Stimulated activated CD4-positive, alpha-beta T cell treated with anti-CD3 and anti-CD28 coated beads, Interleukin-2, amount 100 ng/mL, for 48 hours (primary cell): ENCODE measurements at regions not wholly inside any gene's neighbourhood (a gene's known extent, or its start where the extent isn't known, plus 50 kb on each side); places are given as distances from the start of the nearest gene placed in this dataset.
"Not testable (repeated sequence)": the region's sequence is repeated elsewhere in the genome, so short reads cannot be mapped to it uniquely, and the experiment has no call there.

Experiments used
- DNase-seq, 2 donors: peaks; one replicate each; pipeline ENCODE4 v3.0.0-alpha.2; 2020

DNA sequence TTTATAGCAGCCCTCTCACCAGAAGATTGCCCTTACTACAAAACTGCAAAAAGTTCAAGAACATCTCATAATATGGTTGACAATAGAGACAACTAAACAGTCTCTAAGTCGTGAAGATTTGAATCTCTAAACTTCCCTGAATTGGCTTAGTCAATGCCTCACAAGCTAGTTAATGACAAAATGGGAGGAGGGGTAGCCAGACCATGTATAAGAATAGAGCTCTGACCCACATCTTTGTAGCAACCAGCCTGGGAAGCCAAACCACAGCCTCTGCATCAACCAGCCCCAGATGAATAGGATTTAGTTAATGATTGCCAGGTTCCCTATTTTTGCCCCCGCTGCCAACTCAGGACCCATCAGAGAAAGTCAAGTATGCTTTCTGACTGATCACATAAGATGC is 1265.9 kb upstream of the PCDH10 start:
- not testable (repeated sequence) for DNase-seq

DNA sequence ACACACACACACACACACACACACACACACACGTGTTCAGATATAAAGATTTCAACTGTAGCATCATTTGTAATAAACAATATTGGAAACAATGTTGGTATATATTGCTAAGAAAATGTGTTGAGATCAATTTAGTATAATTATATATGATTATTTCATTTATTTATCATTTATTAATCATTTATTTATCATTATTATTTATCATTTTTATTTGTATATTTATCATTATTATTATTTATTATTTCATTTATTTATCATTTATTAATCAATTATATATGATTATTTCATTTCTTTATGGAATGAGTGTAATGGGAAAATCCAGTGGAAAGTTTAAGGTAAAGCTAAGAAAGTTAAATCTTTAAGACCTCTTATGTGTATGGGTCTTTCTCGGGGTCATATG is 1223.4 kb upstream of the PCDH10 start:
- not testable (repeated sequence) for DNase-seq

DNA sequence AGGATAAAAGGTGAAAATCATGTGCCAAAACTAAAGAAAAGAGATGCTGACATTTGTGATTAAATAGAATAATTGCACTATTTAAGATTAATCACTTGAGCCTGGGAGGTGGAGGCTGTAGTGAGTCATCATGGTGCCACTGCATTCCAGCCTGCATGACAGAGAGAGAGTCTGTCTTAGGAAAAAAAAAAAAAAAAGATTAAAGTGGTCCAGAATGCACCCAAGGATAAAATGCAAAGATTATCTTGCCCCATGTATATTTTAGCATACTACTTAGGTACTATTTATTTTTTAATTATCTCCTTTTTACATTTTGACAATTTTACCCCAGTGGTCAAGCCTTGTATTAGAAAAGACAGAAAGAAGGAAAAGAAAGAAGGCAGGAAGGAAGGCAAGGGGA is 1181.4 kb upstream of the PCDH10 start:
- DNase-seq = not testable (repeated sequence)

DNA sequence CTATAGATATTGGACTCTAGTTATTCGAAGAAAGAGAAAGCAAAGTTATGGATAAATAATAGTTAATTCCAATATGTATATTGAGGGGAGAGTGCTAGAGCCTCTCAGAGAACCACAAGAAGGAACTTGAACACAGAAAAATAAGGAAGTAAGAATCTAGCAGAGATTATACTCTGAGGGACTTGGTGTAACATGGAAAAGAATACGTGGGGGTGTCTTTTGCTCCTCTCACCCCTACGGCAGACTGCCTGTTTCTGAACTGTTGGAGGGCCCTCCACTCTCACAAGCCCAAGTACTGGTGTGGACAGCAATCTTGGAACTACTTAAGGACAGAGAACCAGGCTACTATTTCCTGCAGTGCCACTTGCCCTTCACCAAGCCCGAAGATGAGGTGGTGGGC is 1174.4 kb upstream of the PCDH10 start:
- DNase-seq = no peak

DNA sequence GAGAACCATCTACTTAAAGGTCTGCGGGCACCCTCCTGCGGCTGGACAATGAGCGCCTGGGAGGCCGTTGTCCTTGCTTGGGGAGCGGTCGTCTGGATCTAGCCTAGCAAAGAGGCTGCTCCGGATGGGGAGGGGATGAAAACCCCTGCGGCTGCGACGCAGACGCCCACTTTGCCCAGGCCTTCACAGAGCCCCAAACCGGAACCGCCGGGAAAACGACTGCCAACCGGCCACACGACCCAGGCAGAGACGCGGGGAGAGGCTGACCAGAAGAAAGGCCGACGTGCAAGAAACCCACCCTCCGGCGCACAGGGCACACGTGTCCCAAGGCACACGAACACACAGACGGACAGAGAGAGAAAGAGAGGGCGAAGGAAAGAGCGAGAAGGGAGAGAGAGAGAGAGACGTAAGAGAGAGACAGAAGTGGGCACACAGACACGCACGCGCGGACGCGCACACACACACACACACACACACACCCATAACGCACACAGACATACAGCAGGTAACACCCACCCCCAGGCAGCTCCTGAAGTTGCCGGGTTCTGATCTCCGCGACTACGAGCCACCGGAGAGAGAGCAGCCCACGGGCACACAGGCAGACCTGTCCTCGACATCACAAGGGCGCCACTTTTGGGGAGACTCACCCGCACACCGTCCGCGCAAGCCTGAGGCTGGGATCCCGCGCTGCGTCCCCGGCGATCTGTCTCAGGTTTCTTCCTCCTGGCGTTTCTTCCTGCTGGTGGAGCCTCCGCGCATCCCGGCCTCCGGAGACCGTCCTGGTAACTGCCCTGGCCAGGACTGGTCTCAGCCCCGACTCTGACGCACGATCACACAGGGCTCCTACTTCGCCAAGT is 1173.6 kb upstream of the PCDH10 start:
- DNase-seq = not testable (repeated sequence)

DNA sequence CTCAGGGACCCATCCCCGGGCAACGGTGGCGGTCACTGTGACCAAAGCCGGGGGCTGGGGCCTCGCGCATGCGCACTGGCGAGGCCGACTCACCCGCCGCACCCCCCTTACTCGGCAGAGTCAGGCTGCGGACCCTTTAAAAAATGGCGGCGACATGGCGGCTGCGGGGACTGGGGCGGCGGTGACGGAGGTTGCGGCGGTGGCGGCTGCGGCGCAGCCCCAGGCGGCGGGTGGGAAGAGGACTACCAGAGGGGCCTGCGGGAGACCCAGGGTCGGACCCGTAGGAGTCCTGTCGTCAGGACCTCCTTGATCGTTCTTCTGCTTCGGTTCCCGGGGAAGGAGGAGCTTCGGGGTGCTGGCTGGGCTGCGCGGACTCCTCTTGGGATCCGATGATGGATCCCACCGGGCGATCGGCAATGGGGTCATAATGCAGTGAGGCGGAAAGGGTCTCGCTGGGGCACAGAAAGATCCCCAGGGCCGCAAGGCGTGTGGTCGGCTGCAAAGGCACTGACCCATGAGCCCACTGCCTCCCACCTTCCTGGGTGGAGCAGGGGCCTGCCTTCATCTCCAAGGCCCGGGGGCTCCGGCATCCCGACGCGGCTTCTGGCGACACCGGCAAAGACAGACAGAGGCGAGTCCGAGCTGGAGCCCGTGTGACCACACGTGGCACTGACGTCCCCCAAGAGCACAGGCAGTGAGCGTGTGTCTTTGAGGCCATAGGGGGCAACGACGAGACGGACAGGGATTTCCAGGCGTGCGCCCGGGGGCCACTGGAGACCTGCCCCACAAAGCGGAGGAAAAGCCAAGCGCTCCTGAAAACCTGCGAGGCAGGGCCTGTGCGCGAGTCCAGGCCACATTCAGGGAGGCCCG is 1172.7 kb upstream of the PCDH10 start:
- not testable (repeated sequence) for DNase-seq

DNA sequence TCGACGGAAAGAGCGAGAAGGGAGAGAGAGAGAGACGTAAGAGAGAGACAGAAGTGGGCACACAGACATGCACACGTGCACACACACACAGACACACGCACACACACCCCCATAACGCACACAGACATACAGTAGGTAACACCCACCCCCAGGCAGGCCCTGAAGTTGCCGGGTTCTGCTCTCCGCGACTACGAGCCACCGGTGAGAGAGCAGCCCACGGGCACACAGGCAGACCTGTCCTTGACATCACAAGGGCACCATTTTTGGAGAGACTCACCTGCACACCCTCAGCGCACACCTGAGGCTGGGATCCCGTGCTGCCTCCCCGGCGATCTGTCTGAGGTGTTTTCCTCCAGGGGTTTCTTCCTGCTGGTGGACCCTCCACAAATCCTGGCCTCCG is 1171.0 kb upstream of the PCDH10 start:
- no peak for DNase-seq

DNA sequence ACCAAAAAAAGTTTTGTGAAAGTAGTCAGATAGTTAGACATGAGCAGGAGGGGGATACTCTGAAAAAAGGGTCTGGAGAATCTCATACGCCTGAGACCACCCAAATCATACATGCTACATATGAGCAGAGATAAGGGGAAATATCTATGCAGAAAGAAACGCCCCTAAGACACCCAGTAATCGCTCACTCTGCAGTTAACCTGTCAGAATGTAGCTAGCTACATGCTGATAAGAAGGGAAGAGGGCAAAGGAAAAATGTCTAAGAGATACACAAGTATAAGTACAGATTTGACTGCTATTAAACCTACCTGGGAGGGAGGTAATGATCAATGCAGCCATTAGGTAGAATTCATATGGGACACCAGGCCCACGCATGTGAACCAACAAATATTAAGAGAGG is 1159.5 kb upstream of the PCDH10 start:
- DNase-seq = no peak

DNA sequence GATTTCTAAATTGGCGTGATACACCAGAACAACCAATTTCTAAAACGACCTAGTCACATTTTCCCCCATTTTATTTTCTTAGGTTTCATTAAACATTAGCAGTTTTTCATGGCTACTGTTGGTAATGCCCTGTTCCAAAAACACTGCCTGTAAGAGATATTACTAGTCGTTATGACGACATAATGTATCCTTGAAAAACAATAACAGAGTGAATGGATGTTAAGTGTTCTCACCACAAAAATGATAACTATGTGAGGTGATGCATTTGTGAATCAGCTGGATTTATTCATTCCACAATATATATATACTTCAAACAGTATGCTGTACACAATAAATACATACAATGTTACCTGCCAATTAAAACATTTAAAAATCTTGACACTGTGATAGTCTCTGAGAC is 1147.6 kb upstream of the PCDH10 start:
- no peak for DNase-seq

DNA sequence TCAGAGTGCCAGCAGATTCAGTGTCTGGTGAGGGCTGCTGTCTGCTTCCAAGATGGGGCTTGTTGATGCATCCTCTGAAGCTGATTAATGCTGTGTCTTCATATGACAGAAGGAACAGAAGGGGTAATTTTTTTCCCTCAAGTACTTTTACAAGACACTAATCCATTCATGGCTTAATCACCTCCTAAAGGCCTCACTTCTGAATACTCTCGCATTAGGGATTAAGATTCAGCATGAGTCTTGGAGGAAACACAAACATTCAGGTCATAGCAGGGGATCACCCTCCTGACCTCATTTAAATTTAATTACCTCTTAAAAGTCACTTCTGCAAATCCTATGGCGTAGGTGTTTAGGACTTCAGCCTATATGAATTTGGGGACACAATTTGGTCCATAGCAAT is 1145.5 kb upstream of the PCDH10 start:
- DNase-seq = no peak

DNA sequence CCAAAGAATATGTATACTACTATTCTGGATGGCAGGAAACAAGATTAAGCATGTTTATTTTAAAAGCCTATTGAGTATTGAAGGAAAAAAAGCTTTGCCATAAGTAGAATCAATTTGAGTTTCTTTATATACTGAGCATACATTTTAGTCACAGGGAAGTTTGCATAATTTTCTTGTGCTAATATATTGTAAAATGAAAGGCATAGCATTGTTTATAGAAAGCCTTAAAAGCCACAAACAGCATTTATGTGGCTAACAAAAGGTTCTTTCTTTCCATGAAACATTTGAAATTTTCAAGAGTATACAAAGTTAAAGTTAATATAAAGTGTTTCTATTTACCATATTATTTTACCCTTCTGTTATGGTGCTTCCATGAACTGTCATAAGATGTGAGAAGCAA is 1133.8 kb upstream of the PCDH10 start:
- no peak for DNase-seq

DNA sequence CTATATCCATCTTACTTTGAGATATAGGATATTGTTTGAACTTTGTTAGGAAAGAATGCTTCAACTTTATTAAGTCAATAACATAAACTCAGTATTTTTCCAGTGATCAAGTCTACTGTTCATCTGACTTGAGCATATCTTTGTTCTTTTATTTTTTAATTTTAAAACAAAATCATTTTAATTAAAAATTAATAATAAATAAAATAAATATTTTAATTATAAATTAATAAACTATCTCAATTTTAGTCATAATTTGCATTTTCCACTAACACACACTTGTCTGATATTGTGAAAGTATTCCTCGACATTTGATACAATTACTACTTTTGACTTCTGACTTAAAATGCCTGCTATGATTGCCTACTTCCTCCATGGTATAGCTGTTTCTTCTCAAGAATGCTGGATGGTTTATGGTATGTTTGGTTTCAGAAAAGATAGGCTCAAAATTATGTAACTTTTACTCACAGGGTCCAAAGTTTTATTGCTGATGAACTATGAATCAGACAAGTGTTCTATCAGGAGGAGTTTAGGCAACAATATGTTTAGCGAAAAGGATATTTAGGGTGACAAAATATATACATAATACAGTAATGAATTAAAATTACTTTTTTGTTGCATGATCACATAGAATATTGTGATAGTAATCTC is 1132.3 kb upstream of the PCDH10 start:
- no peak for DNase-seq

DNA sequence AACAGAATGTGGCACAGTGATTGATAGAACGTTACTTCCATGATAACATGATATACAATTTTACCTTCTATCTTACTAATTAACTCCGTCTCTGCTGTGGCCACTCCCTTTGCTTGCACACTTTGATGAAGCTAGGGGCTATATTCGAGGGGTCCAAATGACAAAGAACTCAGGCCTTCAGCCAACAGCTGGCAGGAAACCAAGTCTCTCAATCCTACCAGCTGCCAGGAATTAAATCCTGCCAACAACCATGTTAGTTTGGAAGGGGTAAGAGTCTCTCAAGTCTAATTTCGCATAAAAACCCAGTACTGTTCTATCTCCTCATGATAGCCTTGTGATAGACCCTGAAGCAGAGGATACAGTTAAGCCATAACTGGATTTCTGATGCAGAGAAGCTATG is 1122.9 kb upstream of the PCDH10 start:
- DNase-seq = no peak

DNA sequence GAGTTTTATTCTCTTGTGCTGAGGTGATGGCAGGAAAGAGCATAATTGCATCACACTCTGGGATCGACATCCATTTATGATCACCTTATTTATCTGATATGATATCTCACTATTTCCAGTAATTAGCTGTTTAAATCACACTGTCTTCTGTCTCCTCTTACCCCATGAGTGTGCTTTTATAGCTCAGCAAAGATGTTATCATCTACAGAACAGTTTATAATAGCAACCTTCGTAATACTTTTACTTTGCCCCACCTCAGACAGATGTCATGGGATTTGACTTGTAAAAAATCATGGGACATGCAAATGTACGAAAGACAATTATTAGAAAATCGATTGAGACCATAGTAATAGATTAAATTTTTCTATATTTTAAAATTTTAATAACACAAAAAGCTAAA is 1122.3 kb upstream of the PCDH10 start:
- DNase-seq = no peak

DNA sequence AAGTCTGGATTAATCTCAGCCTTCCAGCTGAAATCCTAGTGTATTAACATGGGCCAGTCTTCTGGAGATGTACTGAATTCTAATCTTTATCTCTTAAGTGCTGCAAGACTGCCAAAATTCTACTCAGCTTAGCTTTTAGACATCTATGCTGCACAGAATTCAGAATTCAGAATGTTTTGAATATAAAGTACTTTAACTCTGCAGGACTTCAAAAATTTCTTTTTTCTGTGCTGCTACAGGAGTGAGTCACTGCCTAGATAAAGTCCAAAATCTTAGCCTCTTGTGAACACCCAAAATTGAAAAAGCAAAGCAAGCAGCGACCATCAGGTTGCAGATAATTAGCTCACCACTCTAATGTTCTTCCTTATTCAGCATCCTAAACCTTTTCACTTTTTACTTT is 1092.6 kb upstream of the PCDH10 start:
- DNase-seq = no peak

DNA sequence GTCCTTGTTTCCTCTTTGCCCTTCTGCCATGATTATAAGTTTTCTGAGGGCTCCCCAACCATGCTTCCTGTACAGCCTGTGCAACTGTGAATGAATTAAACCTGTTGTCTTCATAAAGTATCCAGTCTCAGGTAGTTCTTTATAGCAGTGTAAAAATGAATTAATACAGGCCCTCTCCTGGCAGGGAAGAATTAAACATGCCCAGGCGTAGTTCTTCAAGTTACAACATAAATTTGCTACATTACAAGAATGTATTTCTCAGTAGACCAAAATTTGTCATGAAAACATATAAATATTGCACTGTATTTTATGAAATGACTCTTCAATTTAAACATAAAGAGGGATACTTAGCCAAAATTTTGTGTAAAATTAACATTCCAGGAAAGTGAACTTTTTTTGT is 1089.9 kb upstream of the PCDH10 start:
- DNase-seq = no peak

DNA sequence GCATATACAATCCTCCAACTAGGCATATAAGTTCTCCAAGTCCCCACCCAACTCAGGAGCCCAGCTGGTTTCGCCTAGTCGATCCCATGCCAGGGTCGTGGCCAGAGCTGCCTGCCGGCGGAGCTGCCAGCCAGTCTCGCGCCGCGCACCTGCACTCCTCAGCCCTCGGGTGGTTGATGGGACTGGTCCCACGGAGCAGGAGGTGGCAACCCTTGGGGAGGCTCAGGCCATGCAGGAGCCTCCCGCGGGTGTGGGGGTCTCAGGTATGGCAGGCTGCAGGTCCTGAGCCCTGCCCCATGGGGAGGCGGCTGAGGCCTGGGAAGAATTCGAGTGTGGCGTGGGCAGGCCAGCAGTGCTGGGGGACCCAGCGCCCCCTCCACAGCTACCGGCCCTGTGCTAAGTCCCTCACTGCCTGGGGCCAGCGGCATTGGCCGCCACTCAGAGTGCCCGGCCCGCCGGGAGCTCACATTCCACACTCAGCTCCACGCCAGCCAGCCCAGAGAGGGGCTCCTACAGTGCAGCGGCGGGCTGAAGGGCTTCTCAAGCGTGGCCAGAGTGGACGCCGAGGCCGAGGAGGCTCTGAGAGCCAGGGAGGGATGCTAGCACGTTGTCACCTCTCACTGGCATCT is 1086.4 kb upstream of the PCDH10 start:
- DNase-seq = no peak

DNA sequence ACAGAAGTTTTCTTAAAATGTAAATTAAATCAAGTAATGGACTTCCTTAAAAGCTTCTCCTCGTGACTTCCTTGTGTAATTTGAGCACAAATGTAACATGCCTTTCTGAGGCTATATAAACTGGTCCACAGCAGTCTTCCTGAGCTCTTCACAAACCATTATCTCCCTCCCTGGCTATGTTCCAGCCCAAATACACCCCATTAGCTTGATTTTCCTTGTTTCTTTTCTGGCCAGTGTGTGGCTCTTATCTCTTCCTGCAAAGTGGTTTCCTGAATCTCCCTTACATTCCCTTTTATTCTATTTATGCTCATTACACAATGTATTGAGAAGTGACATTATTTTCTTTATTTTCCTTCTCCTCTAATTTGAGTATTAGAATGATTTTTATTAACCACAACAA is 1085.3 kb upstream of the PCDH10 start:
- DNase-seq = no peak

DNA sequence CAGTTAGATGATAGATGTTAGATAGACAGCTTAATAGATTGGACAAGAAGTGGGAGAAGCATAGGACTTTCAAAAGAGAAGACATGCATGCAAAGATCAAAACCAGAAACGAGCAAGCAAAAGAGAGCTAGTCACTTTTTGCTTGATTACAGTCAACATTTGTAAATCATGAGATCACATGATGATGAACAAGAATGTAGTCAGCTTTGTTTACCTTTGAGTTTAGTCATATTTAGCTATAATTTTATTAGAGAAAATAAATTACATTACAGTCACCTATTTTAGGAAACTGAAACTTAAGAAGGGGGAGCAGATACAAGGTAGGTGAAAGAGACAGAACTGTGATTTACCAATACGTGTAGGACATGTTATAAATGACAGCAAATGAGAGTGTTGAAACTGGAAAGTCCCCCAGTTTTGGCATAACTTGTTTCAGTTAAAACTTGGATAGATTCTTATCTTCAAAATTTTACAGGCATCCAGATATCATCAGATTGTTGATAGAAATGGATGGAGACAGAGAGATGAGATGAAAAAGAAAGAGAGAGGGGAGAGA is 1083.1 kb upstream of the PCDH10 start:
- no peak for DNase-seq

DNA sequence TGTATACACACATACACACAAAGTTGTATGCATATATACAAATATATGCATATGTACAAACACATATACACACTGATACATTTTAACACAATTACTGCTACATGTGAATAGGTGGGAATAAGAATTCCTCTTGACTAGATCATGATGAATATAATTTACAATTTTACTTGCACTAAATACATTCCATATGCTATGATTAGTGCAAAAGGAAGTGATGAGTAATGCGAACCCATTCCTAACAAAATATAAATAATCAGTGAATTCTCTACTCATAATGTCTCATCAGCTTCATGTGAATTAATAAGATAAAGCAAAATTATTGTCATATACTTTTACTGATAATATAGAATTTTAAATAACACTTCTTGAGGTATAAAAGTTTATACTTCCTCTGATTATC is 1077.3 kb upstream of the PCDH10 start:
- no peak for DNase-seq

DNA sequence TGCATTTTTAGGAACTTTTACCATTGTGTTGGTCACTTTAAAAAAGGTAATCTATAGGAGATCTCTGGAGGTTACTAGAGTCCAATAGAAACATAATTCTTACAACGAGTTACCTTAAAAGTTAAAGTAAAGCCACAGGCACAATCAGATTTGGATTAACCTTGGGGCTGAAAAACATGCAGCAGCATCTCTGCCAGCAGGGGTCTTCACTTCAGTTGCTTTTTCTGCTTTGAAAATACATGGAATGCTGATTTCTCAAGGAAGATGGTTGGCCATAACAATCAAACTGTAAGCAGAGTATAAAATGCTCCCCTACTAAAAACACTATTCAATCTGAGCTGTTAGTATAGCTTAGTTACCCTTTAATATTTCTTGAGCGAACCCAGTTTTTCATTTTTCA is 1072.3 kb upstream of the PCDH10 start:
- DNase-seq = no peak

DNA sequence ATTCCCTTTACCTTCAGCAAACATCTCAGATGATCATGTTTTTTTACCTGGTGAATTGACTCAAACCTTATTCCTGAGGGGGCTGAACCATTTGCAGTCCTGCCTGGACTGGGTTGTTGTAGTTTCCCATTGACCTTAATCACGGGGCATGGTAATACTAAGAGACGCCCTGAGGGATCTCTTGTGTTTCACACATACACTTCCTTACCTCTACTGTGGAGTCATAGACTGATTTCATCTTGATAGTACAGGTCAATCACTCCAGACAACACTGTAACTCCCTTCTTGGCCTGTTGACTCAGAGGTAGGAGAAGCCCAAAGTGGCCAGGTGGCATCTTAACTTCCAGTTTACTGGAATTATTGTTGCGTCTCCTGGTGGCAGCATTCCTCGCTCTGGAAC is 1064.0 kb upstream of the PCDH10 start:
- DNase-seq = no peak

DNA sequence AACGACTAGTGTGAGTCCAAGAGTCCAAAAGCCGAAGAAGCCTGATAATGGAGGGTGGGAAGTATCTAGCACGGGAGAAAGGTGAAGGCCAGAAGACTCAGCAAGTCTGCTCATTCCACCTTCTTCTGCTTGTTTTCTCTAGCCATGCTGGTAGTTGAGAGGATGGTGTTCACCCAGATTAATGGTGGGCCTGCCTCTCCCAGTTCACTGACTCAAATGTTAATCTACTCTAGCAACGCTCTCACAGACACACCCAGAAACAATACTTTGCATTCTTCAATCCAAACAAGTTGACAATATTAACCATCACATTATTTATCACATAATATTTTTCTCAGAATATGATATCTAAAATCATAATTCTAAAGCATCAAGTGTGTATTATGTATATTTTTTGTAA is 1055.1 kb upstream of the PCDH10 start:
- DNase-seq = no peak
